ENCODE measurements at regions not wholly inside any gene's neighbourhood (a gene's known extent, or its start where the extent isn't known, plus 50 kb on each side); places are given as distances from the start of the nearest gene placed in this dataset.

DNA sequence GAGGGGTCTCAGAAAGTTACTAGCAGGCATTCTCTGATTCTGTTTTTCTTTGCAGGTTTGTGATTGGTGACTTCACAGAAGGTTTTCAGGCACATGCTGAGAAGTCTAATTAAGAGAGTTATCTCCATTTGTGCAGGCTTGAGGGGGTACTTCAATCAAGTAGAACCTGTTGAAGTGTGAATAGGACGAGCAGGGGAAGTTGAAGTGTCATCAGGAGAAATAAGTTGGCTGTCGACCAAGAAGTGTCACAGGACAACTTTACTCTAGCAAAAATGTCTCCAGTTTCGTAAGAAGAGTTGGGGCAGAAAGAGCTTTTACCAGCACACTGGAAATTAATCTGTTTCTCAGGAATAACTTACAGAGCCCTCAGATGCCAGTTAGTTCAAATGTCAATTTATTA is 576.5 kb upstream of the SLITRK5 start:
- no peak overlapping the region for H3K4me3 ChIP-seq (ENCODE audit: control insufficient read depth, low read depth, low read length)
- DNase-seq (ENCODE audit: low read depth): no peak
- TF ChIP-seq, protein P1, sequence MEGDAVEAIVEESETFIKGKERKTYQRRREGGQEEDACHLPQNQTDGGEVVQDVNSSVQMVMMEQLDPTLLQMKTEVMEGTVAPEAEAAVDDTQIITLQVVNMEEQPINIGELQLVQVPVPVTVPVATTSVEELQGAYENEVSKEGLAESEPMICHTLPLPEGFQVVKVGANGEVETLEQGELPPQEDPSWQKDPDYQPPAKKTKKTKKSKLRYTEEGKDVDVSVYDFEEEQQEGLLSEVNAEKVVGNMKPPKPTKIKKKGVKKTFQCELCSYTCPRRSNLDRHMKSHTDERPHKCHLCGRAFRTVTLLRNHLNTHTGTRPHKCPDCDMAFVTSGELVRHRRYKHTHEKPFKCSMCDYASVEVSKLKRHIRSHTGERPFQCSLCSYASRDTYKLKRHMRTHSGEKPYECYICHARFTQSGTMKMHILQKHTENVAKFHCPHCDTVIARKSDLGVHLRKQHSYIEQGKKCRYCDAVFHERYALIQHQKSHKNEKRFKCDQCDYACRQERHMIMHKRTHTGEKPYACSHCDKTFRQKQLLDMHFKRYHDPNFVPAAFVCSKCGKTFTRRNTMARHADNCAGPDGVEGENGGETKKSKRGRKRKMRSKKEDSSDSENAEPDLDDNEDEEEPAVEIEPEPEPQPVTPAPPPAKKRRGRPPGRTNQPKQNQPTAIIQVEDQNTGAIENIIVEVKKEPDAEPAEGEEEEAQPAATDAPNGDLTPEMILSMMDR (IDR thresholded peaks at IDR 0.05; ENCODE audit: control insufficient read depth, insufficient read depth, low read depth, low read length, missing control alignments): no peak

DNA sequence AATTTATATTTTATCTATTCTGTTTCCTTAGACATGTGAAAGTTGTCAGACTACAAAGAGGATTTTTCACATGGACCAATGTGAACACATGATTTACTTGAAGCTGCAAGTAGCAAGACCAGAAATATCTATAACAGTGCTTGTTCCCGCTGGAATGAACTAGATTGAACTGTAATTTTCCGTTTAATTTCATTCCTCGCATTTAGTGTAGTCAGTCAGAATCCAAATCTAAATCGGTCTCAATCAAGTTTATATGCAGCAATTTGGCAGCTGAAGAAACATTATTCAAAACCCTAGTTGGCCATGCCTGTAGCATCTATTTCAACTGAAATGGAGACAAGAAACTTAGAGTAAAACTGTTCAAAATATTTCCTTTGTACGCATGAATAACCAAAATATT is 570.7 kb upstream of the SLITRK5 start:
- DNase-seq (ENCODE audit: low read depth): no peak
- TF ChIP-seq, protein P1 (IDR thresholded peaks at IDR 0.05; ENCODE audit: control insufficient read depth, insufficient read depth, low read depth, low read length, missing control alignments): no peak
- no peak overlapping the region for H3K4me3 ChIP-seq (ENCODE audit: control insufficient read depth, low read depth, low read length)

GRCh38 chr13:87107651-87108050 is 563.5 kb upstream of the SLITRK5 start:
- no peak for DNase-seq (ENCODE audit: low read depth)
- no peak overlapping the region for H3K4me3 ChIP-seq (ENCODE audit: control insufficient read depth, low read depth, low read length)
- TF ChIP-seq, protein P1 (IDR thresholded peaks at IDR 0.05; ENCODE audit: control insufficient read depth, insufficient read depth, low read depth, low read length, missing control alignments): no peak

DNA sequence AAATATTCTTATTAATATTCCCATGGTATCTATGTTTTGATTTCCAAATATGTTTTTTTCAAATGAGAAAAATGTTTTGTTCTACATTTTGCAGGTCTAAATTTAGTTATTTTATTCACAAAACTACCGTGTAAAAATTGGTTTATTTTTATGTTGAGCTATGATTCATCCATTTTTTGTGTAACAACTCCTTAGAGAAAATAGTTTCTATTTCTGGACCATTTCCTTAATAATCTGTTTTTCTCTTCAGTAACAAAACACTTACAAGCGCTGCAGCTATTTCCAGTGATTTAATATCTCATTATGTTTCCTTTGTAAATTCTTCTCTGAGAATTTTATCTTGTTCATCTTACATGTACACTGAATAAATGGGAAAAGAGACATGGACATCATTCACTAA is 550.7 kb upstream of the SLITRK5 start:
- no peak for DNase-seq (ENCODE audit: low read depth)
- no peak overlapping the region for H3K4me3 ChIP-seq (ENCODE audit: control insufficient read depth, low read depth, low read length)
- TF ChIP-seq, protein P1 (IDR thresholded peaks at IDR 0.05; ENCODE audit: control insufficient read depth, insufficient read depth, low read depth, low read length, missing control alignments): no peak

DNA sequence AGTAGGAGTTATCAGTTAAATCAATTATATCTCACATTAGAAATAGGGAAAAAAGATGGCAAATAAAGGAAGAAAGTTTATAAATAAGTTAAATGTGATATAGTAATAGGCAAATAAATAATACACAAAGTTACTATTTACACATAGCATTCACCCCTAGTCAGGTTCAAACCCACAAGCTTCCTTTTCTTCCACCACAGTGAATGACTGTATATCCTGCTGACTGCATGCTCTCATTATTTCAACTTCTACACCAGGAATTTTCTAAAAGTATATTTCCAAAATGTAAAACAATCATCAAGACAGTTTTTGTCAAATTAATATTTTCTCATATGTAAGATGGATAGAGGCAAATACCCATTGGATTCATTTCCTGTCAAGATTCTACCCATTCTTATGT is 548.6 kb upstream of the SLITRK5 start:
- TF ChIP-seq, protein P1 (IDR thresholded peaks at IDR 0.05; ENCODE audit: control insufficient read depth, insufficient read depth, low read depth, low read length, missing control alignments): no peak
- no peak for DNase-seq (ENCODE audit: low read depth)
- no peak overlapping the region for H3K4me3 ChIP-seq (ENCODE audit: control insufficient read depth, low read depth, low read length)

GRCh38 chr13:87123987-87124784 is 547.0 kb upstream of the SLITRK5 start:
- H3K4me3 ChIP-seq (ENCODE audit: control insufficient read depth, low read depth, low read length): no peak overlapping the region
- DNase-seq (ENCODE audit: low read depth): peak; percentile 74
- TF ChIP-seq, protein P1 (IDR thresholded peaks at IDR 0.05; ENCODE audit: control insufficient read depth, insufficient read depth, low read depth, low read length, missing control alignments): no peak

Measured in AG09309 (cell line).